ENCODE measurements at regions not wholly inside any gene's neighbourhood (a gene's known extent, or its start where the extent isn't known, plus 50 kb on each side); places are given as distances from the start of the nearest gene placed in this dataset.

- Histone ChIP-seq H3K27me3 (no peaks in the 10 kb centered on the region), H3K27ac (no peak overlapping the region), H3K4me1 (no peaks in the 10 kb centered on the region), H3K9me3 (no peaks in the 10 kb centered on the region), H3K4me3 (no peak overlapping the region), H3K36me3 (no peaks in the 10 kb centered on the region)
- TF ChIP-seq, protein P1, sequence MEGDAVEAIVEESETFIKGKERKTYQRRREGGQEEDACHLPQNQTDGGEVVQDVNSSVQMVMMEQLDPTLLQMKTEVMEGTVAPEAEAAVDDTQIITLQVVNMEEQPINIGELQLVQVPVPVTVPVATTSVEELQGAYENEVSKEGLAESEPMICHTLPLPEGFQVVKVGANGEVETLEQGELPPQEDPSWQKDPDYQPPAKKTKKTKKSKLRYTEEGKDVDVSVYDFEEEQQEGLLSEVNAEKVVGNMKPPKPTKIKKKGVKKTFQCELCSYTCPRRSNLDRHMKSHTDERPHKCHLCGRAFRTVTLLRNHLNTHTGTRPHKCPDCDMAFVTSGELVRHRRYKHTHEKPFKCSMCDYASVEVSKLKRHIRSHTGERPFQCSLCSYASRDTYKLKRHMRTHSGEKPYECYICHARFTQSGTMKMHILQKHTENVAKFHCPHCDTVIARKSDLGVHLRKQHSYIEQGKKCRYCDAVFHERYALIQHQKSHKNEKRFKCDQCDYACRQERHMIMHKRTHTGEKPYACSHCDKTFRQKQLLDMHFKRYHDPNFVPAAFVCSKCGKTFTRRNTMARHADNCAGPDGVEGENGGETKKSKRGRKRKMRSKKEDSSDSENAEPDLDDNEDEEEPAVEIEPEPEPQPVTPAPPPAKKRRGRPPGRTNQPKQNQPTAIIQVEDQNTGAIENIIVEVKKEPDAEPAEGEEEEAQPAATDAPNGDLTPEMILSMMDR (IDR thresholded peaks at IDR 0.05): no peak
- ATAC-seq (no peak), DNase-seq (no peak)
- intact Hi-C loops (cut with DNase I): no loop called here
Measured at GRCh38 chr22:23008896-23009295, 61.4 kb upstream of the GNAZ start.

Measured in left lung (tissue), 4 donors.